H9 (cell line): ENCODE measurements at regions not wholly inside any gene's neighbourhood (a gene's known extent, or its start where the extent isn't known, plus 50 kb on each side); places are given as distances from the start of the nearest gene placed in this dataset.

Source experiments
- DNase-seq: peaks from one replicate; pipeline ENCODE4 v3.0.0-alpha.2; 2017
- H2AFZ ChIP-seq: one replicate; pipeline ENCODE4 v1.6.1; 2013; ENCODE audit warnings: mild to moderate bottlenecking, low read length, control low read depth, moderate library complexity
- H2AK5ac ChIP-seq: 2 replicates; pipeline ENCODE4 v1.6.1; 2013; ENCODE audit warnings: low read length, control low read depth, mixed read lengths; ENCODE audit not compliant: insufficient read length
- H2BK120ac ChIP-seq: one replicate; pipeline ENCODE4 v1.6.1; 2013; ENCODE audit warnings: low read depth, mild to moderate bottlenecking, low read length, control low read depth, inconsistent platforms; ENCODE audit not compliant: poor library complexity, severe bottlenecking
- H2BK12ac ChIP-seq: 2 replicates; pipeline ENCODE4 v1.6.1; 2013; ENCODE audit warnings: low read length, control low read depth, mixed read lengths, low read depth; ENCODE audit not compliant: insufficient read length
- H2BK15ac ChIP-seq: 2 replicates; pipeline ENCODE4 v1.6.1; 2013; ENCODE audit warnings: low read depth, low read length, control low read depth
- H2BK20ac ChIP-seq: one replicate; pipeline ENCODE4 v1.6.1; 2013; ENCODE audit warnings: low read depth, mild to moderate bottlenecking, low read length, control low read depth, inconsistent platforms; ENCODE audit not compliant: poor library complexity, severe bottlenecking
- H2BK5ac ChIP-seq: 2 replicates; pipeline ENCODE4 v1.6.1; 2013; ENCODE audit warnings: low read length, control low read depth, mixed read lengths; ENCODE audit not compliant: insufficient read length
- H3K14ac ChIP-seq: 2 replicates; pipeline ENCODE4 v1.6.1; 2013; ENCODE audit warnings: low read length, control low read depth; ENCODE audit not compliant: insufficient read depth
- H3K18ac ChIP-seq: 2 replicates; pipeline ENCODE4 v1.6.1; 2013; ENCODE audit warnings: low read depth, mild to moderate bottlenecking, mixed read lengths, low read length, control low read depth; ENCODE audit not compliant: insufficient read length
- H3K23ac ChIP-seq: 2 replicates; pipeline ENCODE4 v1.6.1; 2013; ENCODE audit warnings: low read length, control low read depth, mixed read lengths, low read depth; ENCODE audit not compliant: insufficient read length
- H3K23me2 ChIP-seq: 2 replicates; pipeline ENCODE4 v1.6.1; 2013; ENCODE audit warnings: low read depth, mild to moderate bottlenecking, mixed read lengths, low read length, control low read depth; ENCODE audit not compliant: insufficient read length, poor library complexity, severe bottlenecking
- H3K27ac ChIP-seq: 2 replicates; pipeline ENCODE4 v1.5.1; 2013; ENCODE audit warnings: low read length, control low read depth, mixed read lengths, low read depth; ENCODE audit not compliant: insufficient read length
- H3K27me3 ChIP-seq: 2 replicates; pipeline ENCODE4 v1.6.1; 2013; ENCODE audit warnings: low read length, control low read depth, inconsistent platforms; ENCODE audit not compliant: insufficient read depth
- H3K4ac ChIP-seq: 2 replicates; pipeline ENCODE4 v1.6.1; 2013; ENCODE audit warnings: low read depth, mild to moderate bottlenecking, control low read depth, inconsistent platforms, low read length, moderate library complexity
- H3K4me1 ChIP-seq: 2 replicates; pipeline ENCODE4 v1.6.1; 2013; ENCODE audit warnings: low read length, control low read depth, inconsistent platforms; ENCODE audit not compliant: insufficient read depth
- H3K4me2 ChIP-seq: 2 replicates; pipeline ENCODE4 v1.6.1; 2013; ENCODE audit warnings: low read length, control low read depth, mixed read lengths; ENCODE audit not compliant: insufficient read length, insufficient read depth
- H3K56ac ChIP-seq: 2 replicates; pipeline ENCODE4 v1.6.1; 2013; ENCODE audit warnings: low read depth, mild to moderate bottlenecking, mixed read lengths, low read length, control low read depth; ENCODE audit not compliant: insufficient read length
- H3K79me1 ChIP-seq: 2 replicates; pipeline ENCODE4 v1.6.1; 2013; ENCODE audit warnings: low read depth, mild to moderate bottlenecking, moderate library complexity, low read length, control low read depth, inconsistent platforms; ENCODE audit not compliant: insufficient read depth, poor library complexity, severe bottlenecking
- H3K79me2 ChIP-seq: 2 replicates; pipeline ENCODE4 v1.6.1; 2013; ENCODE audit warnings: low read length, control low read depth, inconsistent platforms; ENCODE audit not compliant: insufficient read depth
- H3K9ac ChIP-seq: 2 replicates; pipeline ENCODE4 v1.6.1; 2013; ENCODE audit warnings: low read length, control low read depth, mixed read lengths; ENCODE audit not compliant: insufficient read length; ENCODE audit errors: extremely low read depth
- H3K9me3 ChIP-seq: one replicate; pipeline ENCODE4 v1.6.1; 2013; ENCODE audit warnings: low read depth, low read length, inconsistent platforms; ENCODE audit not compliant: control insufficient read depth
- H3T11ph ChIP-seq: one replicate; pipeline ENCODE4 v1.6.1; 2013; ENCODE audit warnings: mild to moderate bottlenecking, low read length, control low read depth, inconsistent platforms
- H4K20me1 ChIP-seq: one replicate; pipeline ENCODE4 v1.6.1; 2013; ENCODE audit not compliant: control insufficient read depth, insufficient read length, insufficient read depth
- H4K5ac ChIP-seq: 2 replicates; pipeline ENCODE4 v1.6.1; 2013; ENCODE audit warnings: low read depth, mild to moderate bottlenecking, mixed read lengths, low read length, control low read depth; ENCODE audit not compliant: insufficient read length
- H4K8ac ChIP-seq: replicated peaks from 2 replicates; pipeline ENCODE4 v1.6.1; 2013; ENCODE audit warnings: low read length, control low read depth, mixed read lengths, low read depth; ENCODE audit not compliant: insufficient read length
- H4K91ac ChIP-seq: 2 replicates; pipeline ENCODE4 v1.6.1; 2013; ENCODE audit warnings: low read depth, mild to moderate bottlenecking, moderate library complexity, mixed read lengths, low read length, control low read depth; ENCODE audit not compliant: insufficient read length
- H3K27ac Mint-ChIP-seq, 3 experiments: 2 replicates in 2 of 3; 3 replicates in 1 of 3; pipeline ENCODE4 v1.8.0; 2020 to 2021; ENCODE audit warnings: mixed read lengths in 3 of 3, mild to moderate bottlenecking in 1 of 3, moderate library complexity in 1 of 3
- H3K27me3 Mint-ChIP-seq: 2 replicates; pipeline ENCODE4 v1.8.0; 2021; ENCODE audit warnings: low read depth, mild to moderate bottlenecking, moderate library complexity, mixed read lengths
- H3K36me3 Mint-ChIP-seq, 3 experiments: 2 replicates in 2 of 3; 3 replicates in 1 of 3; pipeline ENCODE4 v1.8.0; 2020 to 2021; ENCODE audit warnings: low read depth in 3 of 3, mixed read lengths in 3 of 3; ENCODE audit not compliant: insufficient read depth in 1 of 3
- H3K4me1 Mint-ChIP-seq, 2 experiments: 2 replicates each; pipeline ENCODE4 v1.8.0; 2020; ENCODE audit warnings: mixed read lengths in 2 of 2
- H3K4me3 Mint-ChIP-seq, 2 experiments: 2 replicates in 1 of 2; 3 replicates in 1 of 2; pipeline ENCODE4 v1.8.0; 2020 to 2021; ENCODE audit warnings: mild to moderate bottlenecking in 2 of 2, mixed read lengths in 2 of 2, moderate library complexity in 1 of 2
- H3K9me3 Mint-ChIP-seq, 2 experiments: 2 replicates in 1 of 2; 3 replicates in 1 of 2; pipeline ENCODE4 v1.8.0; 2020; ENCODE audit warnings: mild to moderate bottlenecking in 2 of 2, mixed read lengths in 2 of 2, moderate library complexity in 1 of 2
- WGBS: extraction: QIAGEN DNeasy Blood & Tissue Kit; methylation state at CpG from one replicate; pipeline ENCODE4 v1.1.7; 2013; ENCODE audit warnings: missing lambda C conversion rate, low lambda C conversion rate, mixed read lengths; ENCODE audit not compliant: insufficient read length; ENCODE audit errors: extremely low coverage; 5-methylcytosine and 5-hydroxymethylcytosine counted together
- TF ChIP-seq, protein P1 (sequence below): fragments of 200-600 bp; sonication (generic); conservative IDR thresholded peaks from 3 replicates; pipeline ENCODE4 v1.8.0; 2021; ENCODE audit warnings: antibody characterized with exemption, mild to moderate bottlenecking

DNA sequence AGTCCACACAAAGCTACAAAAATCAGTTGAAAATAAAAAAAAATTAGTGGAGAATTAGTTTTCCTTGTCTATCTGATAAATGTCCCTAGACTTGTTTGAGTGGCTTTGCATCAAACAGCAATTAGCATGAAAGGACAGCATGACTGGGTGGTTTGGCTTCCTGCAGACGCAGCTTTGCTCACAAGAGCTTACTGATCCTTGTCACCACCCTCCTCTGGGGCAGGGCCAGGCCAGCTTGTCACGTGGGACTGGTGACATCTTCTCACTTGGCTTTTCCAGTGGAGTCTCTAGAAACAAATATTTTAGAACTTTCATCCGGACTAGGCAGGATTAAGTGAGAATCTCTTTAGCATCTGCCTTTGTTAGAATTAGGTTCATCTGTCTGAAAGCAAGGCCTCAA, 76.0 kb upstream of the OLIG2 start:
- no peak overlapping the region for H2AFZ ChIP-seq
- H3K27me3 ChIP-seq = no peaks in the 10 kb centered on the region
- H4K8ac ChIP-seq = no peak overlapping the region
- TF ChIP-seq, protein P1, sequence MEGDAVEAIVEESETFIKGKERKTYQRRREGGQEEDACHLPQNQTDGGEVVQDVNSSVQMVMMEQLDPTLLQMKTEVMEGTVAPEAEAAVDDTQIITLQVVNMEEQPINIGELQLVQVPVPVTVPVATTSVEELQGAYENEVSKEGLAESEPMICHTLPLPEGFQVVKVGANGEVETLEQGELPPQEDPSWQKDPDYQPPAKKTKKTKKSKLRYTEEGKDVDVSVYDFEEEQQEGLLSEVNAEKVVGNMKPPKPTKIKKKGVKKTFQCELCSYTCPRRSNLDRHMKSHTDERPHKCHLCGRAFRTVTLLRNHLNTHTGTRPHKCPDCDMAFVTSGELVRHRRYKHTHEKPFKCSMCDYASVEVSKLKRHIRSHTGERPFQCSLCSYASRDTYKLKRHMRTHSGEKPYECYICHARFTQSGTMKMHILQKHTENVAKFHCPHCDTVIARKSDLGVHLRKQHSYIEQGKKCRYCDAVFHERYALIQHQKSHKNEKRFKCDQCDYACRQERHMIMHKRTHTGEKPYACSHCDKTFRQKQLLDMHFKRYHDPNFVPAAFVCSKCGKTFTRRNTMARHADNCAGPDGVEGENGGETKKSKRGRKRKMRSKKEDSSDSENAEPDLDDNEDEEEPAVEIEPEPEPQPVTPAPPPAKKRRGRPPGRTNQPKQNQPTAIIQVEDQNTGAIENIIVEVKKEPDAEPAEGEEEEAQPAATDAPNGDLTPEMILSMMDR = no peak
- no peaks in the 10 kb centered on the region for H3K79me2 ChIP-seq
- no peaks in the 10 kb centered on the region for H4K20me1 ChIP-seq
- no peak overlapping the region for H4K91ac ChIP-seq
- H2BK12ac ChIP-seq = no peak overlapping the region
- no peaks in the 10 kb centered on the region for H3K4me1 ChIP-seq
- no peak overlapping the region for H4K5ac ChIP-seq
- Mint-ChIP-seq H3K27ac (no peak overlapping the region), H3K4me3 (no peak overlapping the region), H3K4me1 (peaks cover 51 to 53% of the 10 kb centered on the region in 2 experiments), H3K9me3 (no peaks in the 10 kb centered on the region), H3K36me3 (no peaks in the 10 kb centered on the region), H3K27me3 (peaks cover 2% of the 10 kb centered on the region)
- no peaks in the 10 kb centered on the region for H3K23me2 ChIP-seq
- no peak overlapping the region for H3K9ac ChIP-seq
- H2AK5ac ChIP-seq = no peak overlapping the region
- no peaks in the 10 kb centered on the region for H3K9me3 ChIP-seq
- H3K4me2 ChIP-seq = no peak overlapping the region
- H3T11ph ChIP-seq = no peak overlapping the region
- H2BK120ac ChIP-seq = no peak overlapping the region
- H2BK20ac ChIP-seq = no peak overlapping the region
- H3K56ac ChIP-seq = no peak overlapping the region
- H3K4ac ChIP-seq = no peak overlapping the region
- H3K27ac ChIP-seq = no peak overlapping the region
- no CpG with 5 or more reads among the region's 3 CpGs for WGBS
- H3K18ac ChIP-seq = no peak overlapping the region
- peak; percentile 24 for DNase-seq
- H2BK15ac ChIP-seq = no peak overlapping the region
- no peak overlapping the region for H3K23ac ChIP-seq
- no peak overlapping the region for H2BK5ac ChIP-seq
- H3K79me1 ChIP-seq = no peaks in the 10 kb centered on the region
- no peak overlapping the region for H3K14ac ChIP-seq
